Kidney epithelial cell (primary cell): ENCODE measurements at regions not wholly inside any gene's neighbourhood (a gene's known extent, or its start where the extent isn't known, plus 50 kb on each side); places are given as distances from the start of the nearest gene placed in this dataset.

Experiments used
- DNase-seq: peaks from one replicate; pipeline ENCODE4 v3.0.0-alpha.2; 2010; ENCODE audit warnings: low read depth
- H3K27me3 ChIP-seq: 2 replicates; pipeline ENCODE4 v1.6.0; 2011; ENCODE audit warnings: low read length; ENCODE audit not compliant: control insufficient read depth, insufficient read depth
- H3K36me3 ChIP-seq: 2 replicates; pipeline ENCODE4 v1.5.1; 2011; ENCODE audit warnings: low read length; ENCODE audit not compliant: control insufficient read depth, insufficient read depth
- H3K4me3 ChIP-seq: 2 replicates; pipeline ENCODE4 v1.5.1; 2011; ENCODE audit warnings: low read depth, mild to moderate bottlenecking, control low read depth, low read length
- TF ChIP-seq, protein P1 (sequence below): IDR thresholded peaks from 2 replicates; pipeline ENCODE4 v1.5.1; 2011; ENCODE audit warnings: mild to moderate bottlenecking, moderate library complexity, low read length, control low read depth, inconsistent platforms; ENCODE audit not compliant: insufficient read depth, poor library complexity, severe bottlenecking

GRCh38 chr4:159828687-159829086 is 725.8 kb downstream of the RAPGEF2 start:
- no peak for DNase-seq
- Histone ChIP-seq H3K36me3 (no peaks in the 10 kb centered on the region), H3K4me3 (no peak overlapping the region), H3K27me3 (no peaks in the 10 kb centered on the region)
- TF ChIP-seq, protein P1, sequence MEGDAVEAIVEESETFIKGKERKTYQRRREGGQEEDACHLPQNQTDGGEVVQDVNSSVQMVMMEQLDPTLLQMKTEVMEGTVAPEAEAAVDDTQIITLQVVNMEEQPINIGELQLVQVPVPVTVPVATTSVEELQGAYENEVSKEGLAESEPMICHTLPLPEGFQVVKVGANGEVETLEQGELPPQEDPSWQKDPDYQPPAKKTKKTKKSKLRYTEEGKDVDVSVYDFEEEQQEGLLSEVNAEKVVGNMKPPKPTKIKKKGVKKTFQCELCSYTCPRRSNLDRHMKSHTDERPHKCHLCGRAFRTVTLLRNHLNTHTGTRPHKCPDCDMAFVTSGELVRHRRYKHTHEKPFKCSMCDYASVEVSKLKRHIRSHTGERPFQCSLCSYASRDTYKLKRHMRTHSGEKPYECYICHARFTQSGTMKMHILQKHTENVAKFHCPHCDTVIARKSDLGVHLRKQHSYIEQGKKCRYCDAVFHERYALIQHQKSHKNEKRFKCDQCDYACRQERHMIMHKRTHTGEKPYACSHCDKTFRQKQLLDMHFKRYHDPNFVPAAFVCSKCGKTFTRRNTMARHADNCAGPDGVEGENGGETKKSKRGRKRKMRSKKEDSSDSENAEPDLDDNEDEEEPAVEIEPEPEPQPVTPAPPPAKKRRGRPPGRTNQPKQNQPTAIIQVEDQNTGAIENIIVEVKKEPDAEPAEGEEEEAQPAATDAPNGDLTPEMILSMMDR = no peak

DNA sequence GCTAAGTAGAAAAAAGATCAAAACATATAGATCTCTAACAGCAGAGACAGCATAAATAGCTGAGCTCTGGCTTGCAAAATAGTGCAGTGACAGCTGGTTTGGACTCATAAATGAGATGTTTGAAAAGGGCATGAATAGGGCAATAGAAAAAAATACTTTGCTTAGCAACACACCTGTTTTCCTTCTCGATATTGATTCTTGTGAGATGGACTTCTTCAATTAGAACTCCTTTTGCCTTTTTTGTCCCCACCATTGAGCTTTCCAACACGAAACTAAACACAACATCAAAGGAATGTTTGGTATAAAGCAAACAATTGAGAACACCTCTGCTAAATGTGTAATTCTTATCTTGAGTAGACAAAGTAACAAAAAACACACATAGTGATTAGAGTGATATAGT is 726.3 kb downstream of the RAPGEF2 start:
- TF ChIP-seq, protein P1 = no peak

GRCh38 chr4:159837071-159837470 is 734.2 kb downstream of the RAPGEF2 start:
- DNase-seq = no peak
- no peaks in the 10 kb centered on the region for H3K27me3 ChIP-seq
- TF ChIP-seq, protein P1 = no peak
- H3K36me3 ChIP-seq = no peaks in the 10 kb centered on the region
- no peak overlapping the region for H3K4me3 ChIP-seq

More for the DNA sequence above, 726.3 kb downstream of the RAPGEF2 start:
- H3K36me3 ChIP-seq = no peaks in the 10 kb centered on the region
- no peak overlapping the region for H3K4me3 ChIP-seq
- no peak for DNase-seq
- no peaks in the 10 kb centered on the region for H3K27me3 ChIP-seq

- no peak for DNase-seq
- Histone ChIP-seq H3K36me3 (no peaks in the 10 kb centered on the region), H3K27me3 (no peaks in the 10 kb centered on the region), H3K4me3 (no peak overlapping the region)
- TF ChIP-seq, protein P1 = no peak
These were observed 752.9 kb downstream of the RAPGEF2 start for GRCh38 chr4:159855731-159856130.

DNA sequence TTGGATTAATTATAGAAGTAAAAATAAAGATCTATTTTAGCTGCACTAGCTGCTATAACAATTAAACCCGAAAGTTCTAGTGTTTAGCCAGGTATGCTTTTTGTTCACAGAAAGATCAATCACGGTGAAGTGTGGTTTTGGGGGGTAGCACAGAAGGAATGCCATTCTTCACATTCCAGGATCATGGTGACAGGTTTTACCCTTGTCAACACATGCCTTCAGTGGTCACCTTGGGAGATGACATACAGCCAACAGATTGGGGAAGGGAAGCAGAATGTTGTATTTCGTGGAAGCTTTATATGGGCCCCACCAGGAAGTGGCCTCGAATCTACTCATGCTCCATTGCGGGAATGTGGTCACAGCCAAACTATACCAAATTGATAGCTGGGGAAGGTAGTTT is 753.6 kb downstream of the RAPGEF2 start:
- Histone ChIP-seq H3K4me3 (no peak overlapping the region), H3K27me3 (no peaks in the 10 kb centered on the region), H3K36me3 (no peaks in the 10 kb centered on the region)
- DNase-seq = no peak
- TF ChIP-seq, protein P1 = no peak

DNA sequence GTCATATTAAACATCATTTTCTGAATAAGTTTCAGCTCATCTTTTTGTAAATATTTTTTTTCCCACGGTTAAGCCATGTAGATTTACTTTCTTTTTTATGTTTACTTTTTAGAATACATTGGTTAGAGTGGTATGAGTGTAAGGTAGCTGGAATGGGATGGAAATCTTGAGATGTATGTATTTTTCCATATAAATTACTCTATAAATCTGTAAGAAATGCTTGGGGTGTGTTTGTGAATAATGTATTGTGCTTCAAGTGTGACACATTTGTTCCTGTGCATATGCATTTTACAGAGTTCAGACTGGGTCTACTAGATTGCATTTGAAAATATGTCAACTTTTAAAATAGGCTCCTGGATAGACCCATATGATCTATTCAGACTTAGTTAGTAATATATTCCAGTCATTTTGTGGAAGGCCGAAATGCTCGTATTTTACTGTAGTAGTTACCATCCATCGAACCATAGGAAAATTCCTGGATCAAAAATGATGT is 756.8 kb downstream of the RAPGEF2 start:
- H3K27me3 ChIP-seq = no peaks in the 10 kb centered on the region
- DNase-seq = no peak
- TF ChIP-seq, protein P1 = no peak

More for the DNA sequence above, 756.8 kb downstream of the RAPGEF2 start:
- Histone ChIP-seq H3K36me3 (no peaks in the 10 kb centered on the region), H3K4me3 (no peak overlapping the region)
